ENCODE measurements at regions not wholly inside any gene's neighbourhood (a gene's known extent, or its start where the extent isn't known, plus 50 kb on each side); places are given as distances from the start of the nearest gene placed in this dataset.
A peak's percentile ranks its signal among the peaks of the same experiment; 100 is the strongest.

- dilution Hi-C loops (cut with MboI; ENCODE audit: extremely low pct_ligation_motif_present, low sequenced_read_pairs), result no loop called here
These were observed 396.2 kb downstream of the HTR7 start for GRCh38 chr10:90461437-90462155.

GRCh38 chr10:90462749-90463470 is 394.9 kb downstream of the HTR7 start:
- no peaks in the 10 kb centered on the region for H3K36me3 ChIP-seq (ENCODE audit: control insufficient read depth in 2 of 2, extremely low read depth in 1 of 2, insufficient read depth in 2 of 2, low read length in 2 of 2)
- no peak overlapping the region for H3K4me3 ChIP-seq (ENCODE audit: control insufficient read depth in 2 of 3, extremely low read depth in 1 of 3, insufficient read depth in 2 of 3, low read depth in 1 of 3, low read length in 3 of 3)
- H3K9ac ChIP-seq (ENCODE audit: control insufficient read depth, extremely low read depth, insufficient read depth, low read length), result no peak overlapping the region
- H2AFZ ChIP-seq (ENCODE audit: control insufficient read depth, low read length), result no peak overlapping the region
- no peaks in the 10 kb centered on the region for H3K9me1 ChIP-seq (ENCODE audit: control insufficient read depth, extremely low read depth, insufficient read depth, low read length)
- no peak overlapping the region for H3K27ac ChIP-seq (ENCODE audit: control insufficient read depth, insufficient read depth, low read length)
- no peak for TF ChIP-seq EZH2 (IDR thresholded peaks at IDR 0.05; ENCODE audit: low read length)
- TF ChIP-seq CTCF (optimal IDR thresholded peaks at IDR 0.05 in 1 of 3, IDR thresholded peaks at IDR 0.05 in 1 of 3, conservative IDR thresholded peaks at IDR 0.05 in 1 of 3; ENCODE audit: extremely low read depth in 1 of 3, insufficient read depth in 2 of 3, low read length in 3 of 3), result no peak
- dilution Hi-C loops (cut with MboI; ENCODE audit: extremely low pct_ligation_motif_present, low sequenced_read_pairs), result no loop called here
- H3K4me1 ChIP-seq (ENCODE audit: control insufficient read depth, extremely low read depth, insufficient read depth, low read length), result no peaks in the 10 kb centered on the region
- no peaks in the 10 kb centered on the region for H3K27me3 ChIP-seq (ENCODE audit: control insufficient read depth, extremely low read depth, insufficient read depth, low read length)
- peak; percentile 5 for FAIRE-seq
- H3K79me2 ChIP-seq (ENCODE audit: control insufficient read depth, insufficient read depth, low read length), result no peaks in the 10 kb centered on the region
- no peak overlapping the region for H3K4me2 ChIP-seq (ENCODE audit: control insufficient read depth, extremely low read depth, insufficient read depth, low read depth, low read length)
- DNase-seq (ENCODE audit: low read depth, low spot score), result no peak
- H4K20me1 ChIP-seq (ENCODE audit: control insufficient read depth, extremely low read depth, insufficient read depth, low read length), result no peaks in the 10 kb centered on the region
- H3K9me3 ChIP-seq (ENCODE audit: control insufficient read depth, low read depth, low read length), result no peaks in the 10 kb centered on the region

More at GRCh38 chr10:90461437-90462155, 396.2 kb downstream of the HTR7 start:
- Histone ChIP-seq H4K20me1 (ENCODE audit: control insufficient read depth, extremely low read depth, insufficient read depth, low read length) (no peaks in the 10 kb centered on the region), H3K4me2 (ENCODE audit: control insufficient read depth, extremely low read depth, insufficient read depth, low read depth, low read length) (no peak overlapping the region), H3K4me3 (ENCODE audit: control insufficient read depth in 2 of 3, extremely low read depth in 1 of 3, insufficient read depth in 2 of 3, low read depth in 1 of 3, low read length in 3 of 3) (no peak overlapping the region), H3K79me2 (ENCODE audit: control insufficient read depth, insufficient read depth, low read length) (no peaks in the 10 kb centered on the region), H2AFZ (ENCODE audit: control insufficient read depth, low read length) (no peak overlapping the region), H3K27me3 (ENCODE audit: control insufficient read depth, extremely low read depth, insufficient read depth, low read length) (no peaks in the 10 kb centered on the region), H3K9ac (ENCODE audit: control insufficient read depth, extremely low read depth, insufficient read depth, low read length) (no peak overlapping the region), H3K27ac (ENCODE audit: control insufficient read depth, insufficient read depth, low read length) (no peak overlapping the region), H3K9me1 (ENCODE audit: control insufficient read depth, extremely low read depth, insufficient read depth, low read length) (no peaks in the 10 kb centered on the region), H3K4me1 (ENCODE audit: control insufficient read depth, extremely low read depth, insufficient read depth, low read length) (no peaks in the 10 kb centered on the region), H3K9me3 (ENCODE audit: control insufficient read depth, low read depth, low read length) (no peaks in the 10 kb centered on the region), H3K36me3 (ENCODE audit: control insufficient read depth in 2 of 2, extremely low read depth in 1 of 2, insufficient read depth in 2 of 2, low read length in 2 of 2) (no peaks in the 10 kb centered on the region)
- no peak for FAIRE-seq
- DNase-seq (ENCODE audit: low read depth, low spot score), result no peak
- TF ChIP-seq CTCF (optimal IDR thresholded peaks at IDR 0.05 in 1 of 3, IDR thresholded peaks at IDR 0.05 in 1 of 3, conservative IDR thresholded peaks at IDR 0.05 in 1 of 3; ENCODE audit: extremely low read depth in 1 of 3, insufficient read depth in 2 of 3, low read length in 3 of 3) (no peak), EZH2 (IDR thresholded peaks at IDR 0.05; ENCODE audit: low read length) (no peak)
